SKM-1 treated with dmso at 0.1 percent for 144 hours (cell line): ENCODE measurements at regions not wholly inside any gene's neighbourhood (a gene's known extent, or its start where the extent isn't known, plus 50 kb on each side); places are given as distances from the start of the nearest gene placed in this dataset.

ENCODE experiments used
- DNase-seq: peaks from one replicate; lab custom pipeline; 2025; ENCODE audit not compliant: unreplicated experiment; lab: John Stamatoyannopoulos, UW

- no peak for DNase-seq
Observed at GRCh38 chr17:34527908-34528470, 51.4 kb upstream of the TMEM132E start.

- no peak for DNase-seq
Observed at GRCh38 chr17:34527136-34527907, 52.1 kb upstream of the TMEM132E start.

GRCh38 chr17:34525651-34526050 lies 53.7 kb upstream of the TMEM132E start:
- DNase-seq: no peak

GRCh38 chr17:34521955-34522354 lies 57.4 kb upstream of the TMEM132E start:
- DNase-seq: no peak

GRCh38 chr17:34519282-34519681 lies 60.1 kb upstream of the TMEM132E start:
- no peak for DNase-seq

GRCh38 chr17:34517406-34517805 lies 62.0 kb upstream of the TMEM132E start:
- DNase-seq: no peak

GRCh38 chr17:34511931-34512330 lies 67.5 kb upstream of the TMEM132E start:
- no peak for DNase-seq

- no peak for DNase-seq
Observed at GRCh38 chr17:34511265-34511664, 68.1 kb upstream of the TMEM132E start.

- DNase-seq: no peak
Observed at GRCh38 chr17:34504814-34505484, 74.4 kb upstream of the TMEM132E start.

GRCh38 chr17:34503528-34504195 lies 75.7 kb upstream of the TMEM132E start:
- DNase-seq: no peak

GRCh38 chr17:34502426-34502825 lies 77.0 kb upstream of the TMEM132E start:
- DNase-seq: no peak

- DNase-seq: no peak
Observed at GRCh38 chr17:34499576-34499975, 79.8 kb upstream of the TMEM132E start.

- DNase-seq: no peak
Observed at GRCh38 chr17:34493917-34494316, 85.5 kb upstream of the TMEM132E start.

- DNase-seq: no peak
Observed at GRCh38 chr17:34487626-34488025, 91.8 kb upstream of the TMEM132E start.

GRCh38 chr17:34486761-34487160 lies 92.6 kb upstream of the TMEM132E start:
- no peak for DNase-seq

GRCh38 chr17:34485999-34486398 lies 93.4 kb upstream of the TMEM132E start:
- peak; percentile 34 for DNase-seq

- no peak for DNase-seq
Observed at GRCh38 chr17:34484193-34484733, 95.1 kb upstream of the TMEM132E start.

GRCh38 chr17:34482730-34483129 lies 96.7 kb upstream of the TMEM132E start:
- no peak for DNase-seq

GRCh38 chr17:34481779-34482178 lies 97.6 kb upstream of the TMEM132E start:
- no peak for DNase-seq

- no peak for DNase-seq
Observed at GRCh38 chr17:34479371-34479770, 100.0 kb upstream of the TMEM132E start.

GRCh38 chr17:34478244-34478643 lies 101.1 kb upstream of the TMEM132E start:
- DNase-seq: no peak
